Vagina (tissue), 2 donors: ENCODE measurements at regions not wholly inside any gene's neighbourhood (a gene's known extent, or its start where the extent isn't known, plus 50 kb on each side); places are given as distances from the start of the nearest gene placed in this dataset.

Experiments
- DNase-seq, 2 donors: peaks; one replicate each; pipeline ENCODE4 v3.0.0-alpha.2; 2017; ENCODE audit errors: extremely low spot score in 2 of 2
- H3K27ac ChIP-seq: fragments of 200-600 bp; sonication (generic); one replicate; pipeline ENCODE4 v1.5.1; 2019
- H3K27me3 ChIP-seq: fragments of 200-600 bp; sonication (generic); one replicate; pipeline ENCODE4 v1.5.1; 2019
- H3K36me3 ChIP-seq, 2 donors: fragments of 200-600 bp; sonication (generic); one replicate each; pipeline ENCODE4 v1.5.1; 2017 to 2019
- H3K4me1 ChIP-seq: fragments of 200-600 bp; sonication (generic); one replicate; pipeline ENCODE4 v1.5.1; 2019
- H3K4me3 ChIP-seq, 2 donors: fragments of 200-600 bp; sonication (generic); 1 replicate in 1 of 2; 2 replicates in 1 of 2; pipeline ENCODE4 v1.5.1; 2016 to 2019
- H3K9me3 ChIP-seq: fragments of 200-600 bp; sonication (generic); one replicate; pipeline ENCODE4 v1.5.1; 2019
- POLR2A ChIP-seq, 2 donors: fragments of 450-650 bp; IDR thresholded peaks; one replicate each; pipeline ENCODE4 v1.6.1; 2017; ENCODE audit warnings: antibody characterized with exemption in 2 of 2, mild to moderate bottlenecking in 2 of 2, moderate library complexity in 2 of 2
- POLR2AphosphoS5 ChIP-seq, 2 donors: sonication (generic); formaldehyde crosslinking; IDR thresholded peaks; one replicate each; pipeline ENCODE4 v1.9.0; 2017; ENCODE audit warnings: antibody characterized with exemption in 2 of 2, mild to moderate bottlenecking in 2 of 2, low read depth in 1 of 2; ENCODE audit not compliant: insufficient read depth in 1 of 2
- intact Hi-C: fragments of 100-400 bp; cut with DNase I; formaldehyde crosslinking; loops from one replicate; pipeline ENCODE4 v1.15.1; 2023
- TF ChIP-seq, protein P1 (sequence below), 3 experiments: fragments of 450-650 bp in 2 of 3; fragments of 200-600 bp in 1 of 3; sonication (generic) in 1 of 3; IDR thresholded peaks; one replicate each; pipeline ENCODE4 v1.5.1; 2017 to 2019; ENCODE audit warnings: antibody characterized with exemption in 3 of 3, mild to moderate bottlenecking in 2 of 3, moderate library complexity in 2 of 3

DNA sequence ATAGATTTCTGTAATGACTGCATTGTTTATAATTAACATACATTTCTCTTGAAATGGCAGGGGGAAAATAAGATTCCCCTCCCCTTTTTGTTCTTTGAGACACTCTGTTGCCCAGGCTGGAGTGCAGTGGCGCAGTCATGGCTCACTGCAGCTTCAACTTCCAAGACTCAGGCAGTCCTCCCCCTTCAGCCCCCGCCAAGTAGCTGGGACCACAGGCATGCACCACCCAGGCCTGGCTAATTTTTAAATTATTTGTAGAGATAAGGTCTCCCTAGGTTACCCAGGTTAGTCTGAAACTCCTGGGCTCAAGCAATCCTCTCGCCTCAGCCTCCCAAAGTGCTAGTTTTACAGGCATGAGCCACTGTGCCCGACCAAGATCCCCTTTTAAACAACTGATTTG lies 67.7 kb downstream of the KATNIP start:
- Histone ChIP-seq H3K36me3 (no peaks in the 10 kb centered on the region), H3K27me3 (no peaks in the 10 kb centered on the region), H3K9me3 (no peaks in the 10 kb centered on the region), H3K4me1 (no peaks in the 10 kb centered on the region), H3K27ac (no peak overlapping the region), H3K4me3 (no peak overlapping the region)
- intact Hi-C loops = no loop called here
- DNase-seq = no peak
- TF ChIP-seq, protein P1, sequence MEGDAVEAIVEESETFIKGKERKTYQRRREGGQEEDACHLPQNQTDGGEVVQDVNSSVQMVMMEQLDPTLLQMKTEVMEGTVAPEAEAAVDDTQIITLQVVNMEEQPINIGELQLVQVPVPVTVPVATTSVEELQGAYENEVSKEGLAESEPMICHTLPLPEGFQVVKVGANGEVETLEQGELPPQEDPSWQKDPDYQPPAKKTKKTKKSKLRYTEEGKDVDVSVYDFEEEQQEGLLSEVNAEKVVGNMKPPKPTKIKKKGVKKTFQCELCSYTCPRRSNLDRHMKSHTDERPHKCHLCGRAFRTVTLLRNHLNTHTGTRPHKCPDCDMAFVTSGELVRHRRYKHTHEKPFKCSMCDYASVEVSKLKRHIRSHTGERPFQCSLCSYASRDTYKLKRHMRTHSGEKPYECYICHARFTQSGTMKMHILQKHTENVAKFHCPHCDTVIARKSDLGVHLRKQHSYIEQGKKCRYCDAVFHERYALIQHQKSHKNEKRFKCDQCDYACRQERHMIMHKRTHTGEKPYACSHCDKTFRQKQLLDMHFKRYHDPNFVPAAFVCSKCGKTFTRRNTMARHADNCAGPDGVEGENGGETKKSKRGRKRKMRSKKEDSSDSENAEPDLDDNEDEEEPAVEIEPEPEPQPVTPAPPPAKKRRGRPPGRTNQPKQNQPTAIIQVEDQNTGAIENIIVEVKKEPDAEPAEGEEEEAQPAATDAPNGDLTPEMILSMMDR (IDR thresholded peaks at IDR 0.05) = no peak
- no peak for TF ChIP-seq POLR2AphosphoS5 (IDR thresholded peaks at IDR 0.05; ENCODE audit: insufficient read depth in 1 of 2, low read depth in 1 of 2)
- no peak for TF ChIP-seq POLR2A (IDR thresholded peaks at IDR 0.05)

DNA sequence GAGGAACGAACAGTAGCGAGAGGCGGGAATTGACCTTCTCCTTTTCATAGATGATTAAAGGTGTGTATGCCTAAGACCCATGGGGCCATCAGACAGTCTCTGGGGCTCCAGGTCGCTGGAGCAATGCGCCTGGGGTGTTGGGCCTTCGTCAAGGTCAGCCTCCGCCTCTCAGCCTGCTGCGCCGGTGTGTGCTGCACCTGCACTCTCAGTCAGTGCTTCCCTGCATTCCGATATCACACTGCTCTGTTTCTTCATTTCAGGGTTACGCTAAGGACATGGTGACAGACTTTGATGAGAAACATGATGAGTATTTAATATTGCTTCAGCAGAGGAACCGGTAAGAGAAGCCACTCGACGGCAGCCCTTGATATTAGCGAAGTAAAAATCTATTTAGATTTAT lies 68.2 kb downstream of the KATNIP start:
- DNase-seq = no peak
- intact Hi-C loops = no loop called here
- Histone ChIP-seq H3K27ac (no peak overlapping the region), H3K27me3 (no peaks in the 10 kb centered on the region), H3K9me3 (no peaks in the 10 kb centered on the region), H3K36me3 (no peaks in the 10 kb centered on the region), H3K4me1 (no peaks in the 10 kb centered on the region), H3K4me3 (no peak overlapping the region)
- TF ChIP-seq POLR2AphosphoS5 (IDR thresholded peaks at IDR 0.05; ENCODE audit: insufficient read depth in 1 of 2, low read depth in 1 of 2) (no peak), POLR2A (IDR thresholded peaks at IDR 0.05) (no peak)
- TF ChIP-seq, protein P1 (IDR thresholded peaks at IDR 0.05) = no peak

DNA sequence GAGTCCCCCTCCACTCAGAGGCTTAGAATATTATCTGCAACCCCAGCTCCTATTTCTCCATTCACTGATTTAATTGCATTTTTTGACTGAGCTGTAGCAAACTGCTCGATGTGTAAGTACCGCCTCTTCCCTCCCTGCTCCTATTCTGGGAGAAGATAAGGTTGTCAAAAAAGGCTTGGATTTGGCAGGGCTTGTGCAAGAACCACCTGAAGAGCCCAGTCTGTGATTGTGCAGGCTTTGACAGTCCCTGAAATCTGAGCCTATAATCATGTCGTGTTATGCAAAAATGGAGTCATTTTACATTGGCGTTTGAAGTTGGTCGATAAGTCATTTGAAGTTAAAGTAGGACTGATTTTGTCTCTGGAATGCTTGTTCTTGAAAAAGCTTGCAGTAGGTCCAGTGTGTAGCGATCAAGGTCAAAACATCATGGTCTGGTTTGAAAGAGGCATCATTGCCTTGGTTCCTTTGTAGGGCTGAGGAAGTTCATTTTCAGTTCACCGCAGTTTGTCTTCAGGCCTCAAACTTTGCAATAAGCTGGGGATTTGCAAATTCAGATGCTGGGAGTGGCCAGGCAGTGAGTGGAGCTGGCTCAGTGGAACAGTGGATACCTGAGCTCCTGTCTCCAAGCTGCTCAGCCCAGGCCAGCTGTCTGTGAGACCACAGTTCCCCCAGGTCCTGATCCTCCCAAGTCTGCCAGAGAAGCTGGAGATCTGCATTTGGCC lies 68.8 kb downstream of the KATNIP start:
- Histone ChIP-seq H3K4me3 (no peak overlapping the region), H3K27ac (no peak overlapping the region), H3K36me3 (no peaks in the 10 kb centered on the region), H3K27me3 (no peaks in the 10 kb centered on the region), H3K4me1 (no peaks in the 10 kb centered on the region), H3K9me3 (no peaks in the 10 kb centered on the region)
- no peak for DNase-seq
- intact Hi-C loops = no loop called here
- TF ChIP-seq, protein P1 (IDR thresholded peaks at IDR 0.05) = no peak
- no peak for TF ChIP-seq POLR2A (IDR thresholded peaks at IDR 0.05)
- no peak for TF ChIP-seq POLR2AphosphoS5 (IDR thresholded peaks at IDR 0.05; ENCODE audit: insufficient read depth in 1 of 2, low read depth in 1 of 2)

DNA sequence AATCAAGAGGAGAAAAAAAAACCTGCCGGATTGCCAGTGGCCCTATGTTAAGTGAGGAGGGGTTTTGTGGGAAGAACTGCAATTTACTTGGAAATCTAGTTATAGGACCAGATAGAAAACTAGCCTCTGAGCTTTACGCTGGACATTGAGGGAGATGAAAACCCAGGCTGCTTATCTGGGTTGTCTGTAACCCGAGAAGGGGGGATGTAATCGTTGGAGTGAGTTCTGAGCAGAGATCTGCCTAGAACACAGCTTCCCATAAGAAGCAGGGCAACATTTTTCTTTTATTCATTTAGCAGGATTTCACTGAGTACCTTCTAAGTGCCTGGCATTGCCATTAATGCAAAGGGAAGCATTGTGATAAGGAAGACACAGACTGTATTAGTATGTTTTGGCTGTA lies 70.6 kb downstream of the KATNIP start:
- Histone ChIP-seq H3K4me1 (peaks cover 7% of the 10 kb centered on the region), H3K27ac (no peak overlapping the region), H3K9me3 (no peaks in the 10 kb centered on the region), H3K4me3 (no peak overlapping the region), H3K36me3 (no peaks in the 10 kb centered on the region), H3K27me3 (no peaks in the 10 kb centered on the region)
- DNase-seq = no peak
- TF ChIP-seq POLR2AphosphoS5 (IDR thresholded peaks at IDR 0.05; ENCODE audit: insufficient read depth in 1 of 2, low read depth in 1 of 2) (no peak), POLR2A (IDR thresholded peaks at IDR 0.05) (no peak)
- TF ChIP-seq, protein P1 (IDR thresholded peaks at IDR 0.05) = no peak
- intact Hi-C loops = no loop called here
